ENCODE measurements at regions not wholly inside any gene's neighbourhood (a gene's known extent, or its start where the extent isn't known, plus 50 kb on each side); places are given as distances from the start of the nearest gene placed in this dataset.

DNA sequence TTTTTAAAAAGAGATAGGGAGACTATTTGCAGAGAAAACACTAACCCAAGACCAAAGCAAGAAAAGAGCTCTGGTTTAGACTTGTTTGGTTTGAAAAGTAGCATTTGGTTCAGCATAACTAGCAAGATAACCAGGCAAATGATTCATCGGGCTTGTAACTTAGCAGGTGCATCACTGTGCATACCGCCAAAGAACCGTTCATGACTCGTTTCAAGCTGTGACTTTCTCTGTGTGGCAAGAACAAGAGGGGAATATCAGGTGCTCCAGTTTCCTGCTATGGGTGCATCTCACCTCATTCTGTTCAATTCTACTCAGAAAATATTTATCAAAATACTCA is 244.9 kb downstream of the ETAA1 start:
- Histone ChIP-seq H3K27ac (no peak overlapping the region), H3K4me3 (no peak overlapping the region), H3K4me1 (replicated peaks in 1 of 2) (peaks cover 0 to 5% of the 10 kb centered on the region in 2 donors)
- 30 to 79% (median 49%) methylated on average over 2 to 4 of the region's 4 CpGs; no CpG with 5 or more reads in 4 of the 10 experiments for WGBS, 10 experiments
- peak in 2 of 8 experiments; percentile 57 to 75 for ATAC-seq (replicated peaks in 6 of 8)
- in situ Hi-C loops (cut with MboI; ENCODE audit: low pct_unique_long_range_greater_than_20kb in 2 of 9, low sequenced_read_pairs in 9 of 9, unreplicated experiment in 9 of 9): loop anchor here in 2 of 9 experiments (25.0 kb wide), 2 partner anchors 405 to 1205 kb away; partner anchors contain the start of gene MEIS1 (in 2 of the 2)

DNA sequence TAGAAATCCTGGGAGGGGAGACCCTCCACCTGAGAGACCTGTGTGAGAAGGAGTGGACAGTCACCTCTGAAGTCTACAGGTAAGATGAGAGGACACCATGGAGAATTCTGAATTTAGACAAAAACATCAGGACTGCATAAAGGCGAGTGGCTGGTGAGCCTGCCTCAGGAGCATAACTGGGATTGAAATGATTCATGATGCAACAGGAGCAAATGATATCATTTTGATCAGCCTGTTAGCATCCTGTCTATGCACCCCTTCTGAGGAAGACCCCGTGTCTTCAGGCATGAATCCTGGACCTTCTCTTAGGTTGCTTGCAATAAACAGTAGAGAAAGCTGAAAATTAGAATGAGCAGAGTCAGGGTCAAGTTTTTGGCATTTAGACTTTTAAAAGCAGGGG is 245.8 kb downstream of the ETAA1 start:
- in situ Hi-C loops (cut with MboI; ENCODE audit: low pct_unique_long_range_greater_than_20kb in 2 of 9, low sequenced_read_pairs in 9 of 9, unreplicated experiment in 9 of 9): loop anchor here in 2 of 9 experiments (25.0 kb wide), 2 partner anchors 406 to 1206 kb away; partner anchors contain the start of gene MEIS1 (in 2 of the 2)
- peaks cover 0 to 5% of the 10 kb centered on the region in 2 donors for H3K4me1 ChIP-seq (replicated peaks in 1 of 2)
- WGBS, 10 experiments: 0 to 100% (median 60%) methylated on average over 1 to 2 of the region's 2 CpGs; no CpG with 5 or more reads in 2 of the 10 experiments
- no peak overlapping the region for H3K4me3 ChIP-seq
- H3K27ac ChIP-seq: no peak overlapping the region
- ATAC-seq (replicated peaks in 6 of 8): peak in 2 of 8 experiments; percentile 51 to 57

DNA sequence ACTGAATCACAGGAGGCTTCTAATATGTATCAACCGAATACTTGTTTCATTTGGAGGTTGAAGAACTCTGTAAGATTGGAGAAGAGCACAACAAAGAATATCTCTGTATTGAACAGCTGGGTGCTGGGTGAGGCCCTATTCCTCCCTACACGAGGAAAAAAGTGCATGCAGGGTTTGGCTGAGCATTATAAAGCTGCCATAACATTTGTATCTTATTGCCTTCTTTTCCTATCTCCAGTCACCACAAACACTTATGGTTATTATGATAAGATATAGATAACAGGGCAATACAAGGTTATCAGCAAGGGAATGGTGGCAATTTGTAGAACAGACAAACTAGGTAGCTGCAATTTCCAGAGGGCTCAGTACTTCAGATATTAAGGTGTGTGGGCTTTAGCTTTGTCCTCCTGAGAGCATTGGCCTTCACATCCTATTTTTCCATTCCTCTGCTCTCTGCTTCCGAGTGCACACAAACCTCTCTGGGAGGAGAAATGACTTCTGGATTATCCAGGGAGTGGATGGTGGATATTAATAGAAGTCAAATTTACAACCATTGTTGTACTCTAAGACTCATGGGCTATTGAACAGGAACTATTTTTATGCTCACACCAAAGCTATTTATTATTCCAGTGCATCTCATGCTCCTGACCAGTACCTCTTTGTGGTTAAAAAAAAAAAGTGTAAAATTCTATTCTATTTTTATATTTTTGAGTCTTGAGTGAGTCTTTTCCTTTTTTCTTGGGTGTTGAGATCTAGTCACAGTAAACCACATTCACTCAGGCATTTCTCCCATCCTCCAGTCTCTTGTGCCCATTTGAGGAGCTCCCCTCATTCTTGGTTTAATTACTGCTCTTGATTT is 248.4 kb downstream of the ETAA1 start:
- H3K27ac ChIP-seq: no peak overlapping the region
- no peak overlapping the region for H3K4me3 ChIP-seq
- H3K4me1 ChIP-seq (replicated peaks in 1 of 2): peaks cover 17 to 26% of the 10 kb centered on the region in 2 donors
- in situ Hi-C loops (cut with MboI; ENCODE audit: low pct_unique_long_range_greater_than_20kb in 2 of 9, low sequenced_read_pairs in 9 of 9, unreplicated experiment in 9 of 9): loop anchor here in 2 of 9 experiments (25.0 kb wide), 2 partner anchors 408 to 1208 kb away; partner anchors contain the start of gene MEIS1 (in 2 of the 2)
- WGBS, 10 experiments: 30 to 95% (median 61%) methylated on average over 2 to 3 of the region's 3 CpGs; no CpG with 5 or more reads in 2 of the 10 experiments
- no peak for ATAC-seq (replicated peaks in 6 of 8)

DNA sequence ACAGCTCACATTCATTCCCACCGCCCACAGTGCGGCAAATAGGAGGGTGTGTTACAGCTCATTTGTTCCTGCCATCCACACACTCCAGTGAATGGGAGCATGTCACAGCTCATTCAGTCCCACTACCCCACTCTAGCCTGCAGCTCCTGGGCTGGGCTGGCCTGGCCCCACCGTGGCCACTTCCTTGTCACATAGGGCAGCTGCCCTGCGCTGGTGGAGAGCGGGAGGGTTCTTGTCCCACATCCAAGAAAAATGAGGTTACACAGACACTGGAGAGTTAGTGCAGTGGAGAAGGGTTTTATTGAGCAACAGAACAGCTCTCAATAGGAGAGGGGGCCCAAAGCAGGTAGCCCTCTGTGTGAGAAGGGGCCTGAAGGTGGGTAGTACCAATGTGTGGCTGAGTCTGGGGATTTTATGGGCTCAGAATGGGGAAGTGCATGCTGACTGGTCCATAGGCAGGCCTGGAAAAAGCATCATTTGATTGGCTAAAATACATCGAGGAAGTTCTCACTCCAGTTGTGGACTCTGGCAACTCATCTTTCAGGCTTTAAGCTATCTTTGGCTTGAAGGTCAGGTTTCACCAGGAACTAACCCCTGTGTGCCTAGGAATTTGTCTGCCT is 249.7 kb downstream of the ETAA1 start:
- WGBS, 10 experiments: 81 to 100% (median 83%) methylated on average over 1 to 6 of the region's 6 CpGs; no CpG with 5 or more reads in 3 of the 10 experiments
- peaks cover 21 to 33% of the 10 kb centered on the region in 2 donors for H3K4me1 ChIP-seq (replicated peaks in 1 of 2)
- in situ Hi-C loops (cut with MboI; ENCODE audit: low pct_unique_long_range_greater_than_20kb in 2 of 9, low sequenced_read_pairs in 9 of 9, unreplicated experiment in 9 of 9): loop anchor here in 2 of 9 experiments (25.0 kb wide), 2 partner anchors 410 to 1210 kb away; partner anchors contain the start of gene MEIS1 (in 2 of the 2)
- H3K27ac ChIP-seq: no peak overlapping the region
- ATAC-seq (replicated peaks in 6 of 8): no peak
- no peak overlapping the region for H3K4me3 ChIP-seq

DNA sequence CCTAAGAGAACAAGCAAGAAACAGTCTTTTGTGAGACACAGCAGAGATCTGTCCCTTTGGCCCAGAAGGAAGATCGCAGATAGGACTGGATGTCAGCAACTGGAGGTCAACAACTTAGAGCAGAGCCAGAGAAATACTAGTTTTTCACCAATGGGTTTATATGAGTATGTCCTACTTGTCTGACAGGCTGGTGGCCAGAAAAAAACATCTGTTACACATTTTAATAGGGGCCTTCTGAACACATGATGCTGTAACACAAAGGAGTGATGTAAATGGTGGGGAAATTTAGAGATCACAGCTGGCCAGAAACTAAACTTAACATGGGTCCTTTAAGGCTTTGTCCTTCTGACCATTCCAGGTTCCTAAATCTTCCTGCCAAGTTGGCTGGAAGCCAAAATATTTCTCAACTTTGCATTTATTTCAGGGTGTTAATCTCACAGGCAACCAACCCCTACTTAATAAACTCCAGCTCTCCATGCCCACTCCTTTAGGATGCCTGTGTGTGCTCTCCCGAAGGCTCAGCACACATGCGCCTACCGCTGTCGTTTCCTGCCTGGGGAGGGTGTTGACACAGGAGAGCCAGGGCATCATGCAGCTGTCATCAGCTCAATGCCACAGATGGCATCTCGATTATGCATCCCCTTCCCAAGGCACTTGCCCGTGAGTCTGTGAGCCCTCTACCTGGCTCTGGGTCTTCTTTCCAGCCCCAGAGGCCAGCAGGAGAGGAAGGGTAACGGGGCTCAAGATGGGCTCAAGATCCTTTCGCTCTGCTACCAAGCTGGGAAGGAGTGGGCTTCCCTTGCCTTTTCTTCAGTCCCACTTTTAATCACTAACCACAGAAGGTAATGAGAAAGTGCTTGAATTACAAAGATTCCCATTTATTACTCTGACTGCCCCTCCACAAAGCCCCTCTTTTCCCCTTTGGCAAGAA is 252.5 kb downstream of the ETAA1 start:
- peak; percentile 11 to 69 (median 30) for ATAC-seq (replicated peaks in 6 of 8)
- 12 to 100% (median 42%) methylated on average over 1 to 5 of the region's 9 CpGs; no CpG with 5 or more reads in 1 of the 10 experiments for WGBS, 10 experiments
- H3K27ac ChIP-seq: peak overlapping the region; percentile 32 to 40
- in situ Hi-C loops (cut with MboI; ENCODE audit: low pct_unique_long_range_greater_than_20kb in 2 of 9, low sequenced_read_pairs in 9 of 9, unreplicated experiment in 9 of 9): loop anchor here in 2 of 9 experiments (25.0 kb wide), 2 partner anchors 412 to 1212 kb away; partner anchors contain the start of gene MEIS1 (in 2 of the 2)
- H3K4me1 ChIP-seq (replicated peaks in 1 of 2): peaks cover 21 to 28% of the 10 kb centered on the region in 2 donors
- H3K4me3 ChIP-seq: no peak overlapping the region

DNA sequence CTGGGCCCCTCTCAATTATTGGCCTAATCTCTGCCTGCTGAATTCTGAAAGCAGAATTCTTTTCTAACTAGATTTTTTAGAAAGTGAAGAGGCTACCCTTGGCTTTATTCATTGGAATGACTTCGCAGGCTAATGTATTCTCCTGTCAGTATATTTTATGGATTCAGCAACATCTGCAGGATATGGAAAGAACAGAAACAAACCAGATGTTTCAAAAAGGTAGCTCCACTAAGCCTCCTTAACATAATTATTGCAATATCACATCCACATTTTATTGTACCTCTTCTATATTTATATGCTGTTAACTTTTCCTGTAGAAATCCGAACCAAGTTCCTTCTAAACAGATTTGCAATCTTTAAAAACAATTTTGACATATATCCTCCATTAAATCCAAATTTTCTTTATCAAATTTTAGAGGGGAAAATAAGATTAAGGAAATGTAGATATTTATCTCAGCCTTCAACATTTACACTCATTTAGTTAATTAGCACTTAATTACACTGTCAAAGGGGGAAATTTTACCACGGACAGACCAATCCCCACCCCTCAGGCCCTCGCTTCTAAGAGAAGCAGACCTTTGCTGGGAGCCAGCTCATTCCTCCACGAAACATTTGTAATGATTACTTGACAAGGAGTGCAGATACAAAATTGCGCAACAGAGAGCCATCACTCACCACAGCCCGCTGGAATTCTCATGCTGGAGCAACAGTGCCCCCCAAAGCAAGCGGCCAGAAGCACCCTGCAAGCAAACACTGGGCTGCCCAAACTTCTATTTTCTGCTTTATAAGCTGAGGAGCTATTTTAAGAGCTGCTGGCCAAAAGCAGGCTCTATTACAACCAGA is 253.4 kb downstream of the ETAA1 start:
- no peak overlapping the region for H3K27ac ChIP-seq
- WGBS, 10 experiments: 0 to 23% (median 10%) methylated on average over 1 to 8 of the region's 8 CpGs
- ATAC-seq (replicated peaks in 6 of 8): peak; percentile 88 to 97 (median 96)

DNA sequence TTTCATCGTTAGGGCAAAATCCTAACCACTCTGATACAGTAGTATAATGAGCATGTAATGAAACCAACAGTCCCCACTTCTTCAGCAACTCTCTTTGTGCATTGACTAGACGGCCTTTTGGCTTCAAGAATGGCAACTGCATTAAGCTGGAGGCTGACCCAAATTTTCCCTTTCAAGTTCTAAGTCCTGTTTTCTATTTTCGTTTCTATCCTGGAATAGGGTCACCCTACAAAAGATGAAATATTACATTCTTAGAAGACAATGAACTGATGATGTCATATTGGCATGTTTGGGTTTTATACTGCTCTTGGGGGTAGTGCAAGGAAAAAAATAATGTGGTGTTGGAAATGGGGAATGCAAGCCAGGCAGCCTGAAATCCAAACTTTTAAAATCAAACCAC is 254.4 kb downstream of the ETAA1 start:
- Histone ChIP-seq H3K4me3 (no peak overlapping the region), H3K27ac (no peak overlapping the region), H3K4me1 (replicated peaks in 1 of 2) (peaks cover 21 to 28% of the 10 kb centered on the region in 2 donors)
- ATAC-seq (replicated peaks in 6 of 8): no peak
- in situ Hi-C loops (cut with MboI; ENCODE audit: low pct_unique_long_range_greater_than_20kb in 2 of 9, low sequenced_read_pairs in 9 of 9, unreplicated experiment in 9 of 9): no loop called here
- WGBS, 10 experiments: 0 to 86% (median 60%) methylated on average over 1 to 3 of the region's 3 CpGs; no CpG with 5 or more reads in 1 of the 10 experiments

More for the DNA sequence above, 253.4 kb downstream of the ETAA1 start:
- Histone ChIP-seq H3K4me1 (replicated peaks in 1 of 2) (peaks cover 21 to 28% of the 10 kb centered on the region in 2 donors), H3K4me3 (no peak overlapping the region)
- in situ Hi-C loops (cut with MboI; ENCODE audit: low pct_unique_long_range_greater_than_20kb in 2 of 9, low sequenced_read_pairs in 9 of 9, unreplicated experiment in 9 of 9): no loop called here

DNA sequence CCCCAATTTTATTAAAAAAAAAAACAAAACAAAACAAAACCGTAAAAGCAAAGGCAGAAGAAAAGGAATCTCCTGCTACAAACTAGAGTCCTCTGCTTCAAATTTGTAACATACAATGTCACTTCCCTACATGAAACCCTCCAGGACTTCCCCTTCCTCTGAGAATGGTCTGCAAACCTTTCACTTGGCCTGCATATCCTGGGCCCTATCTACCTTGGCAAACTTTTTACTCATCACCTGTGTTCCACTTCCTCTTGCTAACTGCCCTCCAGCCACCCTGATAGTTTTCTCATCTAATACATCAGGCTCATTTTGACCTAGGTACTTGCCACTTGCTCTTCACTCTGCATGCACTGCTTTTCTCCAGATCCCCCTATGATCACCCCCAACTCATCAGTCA is 255.5 kb downstream of the ETAA1 start:
- no peak overlapping the region for H3K27ac ChIP-seq
- in situ Hi-C loops (cut with MboI; ENCODE audit: low pct_unique_long_range_greater_than_20kb in 2 of 9, low sequenced_read_pairs in 9 of 9, unreplicated experiment in 9 of 9): no loop called here
- H3K4me3 ChIP-seq: no peak overlapping the region
- 50 to 100% (median 92%) methylated on average over 1 of the region's 1 CpG; no CpG with 5 or more reads in 1 of the 10 experiments for WGBS, 10 experiments
- H3K4me1 ChIP-seq (replicated peaks in 1 of 2): peaks cover 21 to 28% of the 10 kb centered on the region in 2 donors
- ATAC-seq (replicated peaks in 6 of 8): no peak

DNA sequence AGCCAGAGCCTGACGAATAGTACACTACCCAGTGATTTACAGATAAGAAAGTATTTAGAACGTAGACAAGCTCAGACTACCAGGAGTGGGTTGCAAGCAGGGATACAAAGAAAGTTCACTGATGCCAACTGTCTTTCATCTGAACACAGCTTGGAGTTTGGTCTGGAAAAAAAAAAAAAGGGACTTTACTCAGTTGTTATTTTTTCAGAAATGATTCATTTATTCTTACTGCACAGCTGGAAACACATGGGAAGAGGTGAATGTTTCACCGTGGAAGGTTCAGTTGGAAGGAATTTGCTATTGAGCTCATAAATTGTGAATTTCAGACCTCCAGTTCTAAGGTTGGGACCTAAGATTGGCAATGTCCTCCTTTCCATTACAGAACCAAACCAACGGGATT is 259.7 kb downstream of the ETAA1 start:
- Histone ChIP-seq H3K4me3 (no peak overlapping the region), H3K4me1 (replicated peaks in 1 of 2) (no peaks in the 10 kb centered on the region), H3K27ac (no peak overlapping the region)
- ATAC-seq (replicated peaks in 6 of 8): no peak
- 39 to 100% (median 85%) methylated on average over 2 to 4 of the region's 4 CpGs; no CpG with 5 or more reads in 2 of the 10 experiments for WGBS, 10 experiments
- in situ Hi-C loops (cut with MboI; ENCODE audit: low pct_unique_long_range_greater_than_20kb in 2 of 9, low sequenced_read_pairs in 9 of 9, unreplicated experiment in 9 of 9): no loop called here

DNA sequence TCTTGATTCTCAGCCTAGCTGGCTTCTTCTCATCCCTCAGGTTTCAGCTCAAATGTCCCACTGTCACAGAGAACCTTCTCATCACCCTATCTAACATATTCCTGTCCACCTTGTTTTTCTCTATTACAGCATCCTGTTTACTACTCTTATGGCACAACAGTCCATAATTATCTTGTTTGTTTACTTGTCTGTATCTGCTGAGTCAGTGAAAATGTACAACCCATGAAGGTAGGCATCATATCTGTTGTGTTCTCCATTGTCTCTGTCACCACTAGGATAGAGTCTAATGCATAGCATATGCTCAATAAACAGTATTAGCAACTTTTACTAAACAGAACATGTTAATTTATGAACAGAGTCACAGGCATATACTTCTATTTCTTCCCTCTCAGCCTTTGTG is 261.7 kb downstream of the ETAA1 start:
- in situ Hi-C loops (cut with MboI; ENCODE audit: low pct_unique_long_range_greater_than_20kb in 2 of 9, low sequenced_read_pairs in 9 of 9, unreplicated experiment in 9 of 9): no loop called here
- H3K4me1 ChIP-seq (replicated peaks in 1 of 2): no peaks in the 10 kb centered on the region
- ATAC-seq (replicated peaks in 6 of 8): no peak

DNA sequence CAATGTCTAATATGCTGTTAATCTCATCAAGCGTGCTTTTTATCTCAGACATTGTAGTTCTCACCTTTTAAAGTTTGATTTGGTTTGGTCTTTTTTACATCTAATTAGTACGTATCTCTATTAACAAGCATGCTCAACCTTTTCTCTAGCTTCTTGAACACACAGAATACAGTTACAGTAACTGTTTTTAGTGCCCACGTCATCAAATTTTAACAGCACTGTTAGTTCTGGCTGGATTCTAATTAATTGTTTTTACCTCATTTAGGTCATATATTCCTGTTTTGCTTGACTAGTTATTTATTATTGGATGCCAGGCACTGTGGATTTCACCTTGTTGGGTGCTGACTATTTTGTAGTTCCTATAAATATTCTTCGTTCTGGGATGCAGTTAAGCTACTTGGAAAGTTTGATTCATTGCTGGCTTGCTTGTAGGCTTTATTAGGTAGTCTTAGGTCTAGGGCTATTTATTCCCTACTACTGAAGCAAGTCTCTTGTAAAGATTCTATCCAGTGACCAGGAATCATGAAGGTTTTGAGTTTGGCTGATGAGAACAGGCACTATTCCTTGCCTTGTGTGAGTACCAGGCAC is 263.0 kb downstream of the ETAA1 start:
- no peak overlapping the region for H3K4me3 ChIP-seq
- no peak for ATAC-seq (replicated peaks in 6 of 8)
- no peaks in the 10 kb centered on the region for H3K4me1 ChIP-seq (replicated peaks in 1 of 2)
- 61 to 100% (median 90%) methylated on average over 2 to 4 of the region's 4 CpGs for WGBS, 10 experiments
- in situ Hi-C loops (cut with MboI; ENCODE audit: low pct_unique_long_range_greater_than_20kb in 2 of 9, low sequenced_read_pairs in 9 of 9, unreplicated experiment in 9 of 9): no loop called here
- H3K27ac ChIP-seq: no peak overlapping the region

More for the DNA sequence above, 261.7 kb downstream of the ETAA1 start:
- Histone ChIP-seq H3K27ac (no peak overlapping the region), H3K4me3 (no peak overlapping the region)
